NCI-H1105 treated with DMSO at 0.1 percent for 48 hours (cell line): ENCODE measurements at regions not wholly inside any gene's neighbourhood (a gene's known extent, or its start where the extent isn't known, plus 50 kb on each side); places are given as distances from the start of the nearest gene placed in this dataset.
A peak's percentile ranks its signal among the peaks of the same experiment; 100 is the strongest.

Experiments
- DNase-seq: peaks from one replicate; lab custom pipeline; 2025; lab: John Stamatoyannopoulos, UW

GRCh38 chr2:42932271-42933151, 140.1 kb upstream of the HAAO start:
- DNase-seq, result no peak

- DNase-seq, result no peak
These were observed 139.4 kb upstream of the HAAO start for GRCh38 chr2:42931818-42932195.

- no peak for DNase-seq
These were observed 138.9 kb upstream of the HAAO start for GRCh38 chr2:42931146-42931817.

- no peak for DNase-seq
These were observed 137.7 kb upstream of the HAAO start for GRCh38 chr2:42930025-42930581.

GRCh38 chr2:42929546-42930024, 137.2 kb upstream of the HAAO start:
- no peak for DNase-seq

GRCh38 chr2:42928692-42929545, 136.5 kb upstream of the HAAO start:
- no peak for DNase-seq

GRCh38 chr2:42928161-42928691, 135.8 kb upstream of the HAAO start:
- peak; percentile 81 for DNase-seq

GRCh38 chr2:42927334-42928160, 135.2 kb upstream of the HAAO start:
- DNase-seq, result no peak

GRCh38 chr2:42926434-42927333, 134.3 kb upstream of the HAAO start:
- peak; percentile 66 for DNase-seq

GRCh38 chr2:42925742-42926433, 133.5 kb upstream of the HAAO start:
- DNase-seq, result peak; percentile 59

GRCh38 chr2:42924418-42924886, 132.1 kb upstream of the HAAO start:
- DNase-seq, result no peak

- no peak for DNase-seq
These were observed 131.4 kb upstream of the HAAO start for GRCh38 chr2:42923580-42924417.

- DNase-seq, result no peak
These were observed 130.6 kb upstream of the HAAO start for GRCh38 chr2:42922790-42923579.

- DNase-seq, result no peak
These were observed 129.9 kb upstream of the HAAO start for GRCh38 chr2:42922293-42922692.

- no peak for DNase-seq
These were observed 129.3 kb upstream of the HAAO start for GRCh38 chr2:42921721-42922120.

GRCh38 chr2:42921147-42921520, 128.8 kb upstream of the HAAO start:
- no peak for DNase-seq

GRCh38 chr2:42920446-42921146, 128.2 kb upstream of the HAAO start:
- no peak for DNase-seq
